ENCODE measurements at regions not wholly inside any gene's neighbourhood (a gene's known extent, or its start where the extent isn't known, plus 50 kb on each side); places are given as distances from the start of the nearest gene placed in this dataset.

DNA sequence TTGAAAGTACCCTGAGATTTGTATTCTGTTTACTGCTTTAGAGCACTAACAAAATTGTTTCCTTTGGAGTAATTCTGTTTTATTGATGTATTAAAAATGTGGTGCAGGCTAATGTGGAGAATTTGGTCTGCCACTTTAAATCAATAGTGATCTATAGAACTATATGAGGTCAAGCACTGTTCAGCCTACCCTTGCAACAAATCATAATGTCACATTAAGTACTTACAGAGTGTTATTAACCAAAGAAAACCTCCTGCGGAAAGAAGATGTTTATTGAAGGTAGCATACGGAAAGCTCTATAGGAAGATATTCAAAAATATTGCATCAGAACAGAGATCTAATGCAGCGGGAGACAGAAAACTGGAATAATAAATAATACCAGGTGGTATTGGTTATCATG is 865.0 kb upstream of the TYRP1 start:
- TF ChIP-seq POLR2A (IDR thresholded peaks at IDR 0.05; ENCODE audit: low read length) (no peak), GATA1 (IDR thresholded peaks at IDR 0.05; ENCODE audit: low read depth, low read length) (no peak)
